ENCODE measurements at regions not wholly inside any gene's neighbourhood (a gene's known extent, or its start where the extent isn't known, plus 50 kb on each side); places are given as distances from the start of the nearest gene placed in this dataset.
A peak's percentile ranks its signal among the peaks of the same experiment; 100 is the strongest.

DNA sequence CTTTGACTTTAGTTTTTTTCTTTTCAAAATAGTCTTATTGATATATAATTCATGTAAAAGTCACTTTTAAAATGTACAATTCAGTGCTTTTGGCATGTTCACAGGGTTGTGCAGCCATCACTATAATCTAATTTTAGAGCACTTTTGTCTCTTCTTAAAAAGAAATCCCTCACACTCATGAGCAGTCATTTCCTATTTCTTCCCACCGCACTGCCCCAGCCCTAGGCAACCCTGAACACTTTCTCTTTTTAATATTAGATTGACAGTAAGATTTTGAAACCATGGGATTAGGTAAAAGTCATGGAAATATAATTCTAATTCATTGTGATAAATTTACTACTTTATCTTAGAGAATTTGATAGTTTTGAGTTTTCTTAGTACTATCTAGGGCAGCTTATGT is 309.4 kb downstream of the UTRN start:
- peaks cover 2% of the 10 kb centered on the region for H3K4me1 ChIP-seq (ENCODE audit: control insufficient read depth, insufficient read depth, low read length)
- no peak overlapping the region for H3K9ac ChIP-seq (ENCODE audit: low read depth, low read length)
- H3K27me3 ChIP-seq (ENCODE audit: control insufficient read depth, insufficient read depth, low read length) = no peaks in the 10 kb centered on the region
- H3K9me3 ChIP-seq (ENCODE audit: control insufficient read depth, insufficient read depth, low read length) = no peaks in the 10 kb centered on the region
- H3K36me3 ChIP-seq (ENCODE audit: control insufficient read depth, insufficient read depth, low read length) = no peaks in the 10 kb centered on the region
- no peak overlapping the region for H3K4me3 ChIP-seq (ENCODE audit: low read depth, low read length)

DNA sequence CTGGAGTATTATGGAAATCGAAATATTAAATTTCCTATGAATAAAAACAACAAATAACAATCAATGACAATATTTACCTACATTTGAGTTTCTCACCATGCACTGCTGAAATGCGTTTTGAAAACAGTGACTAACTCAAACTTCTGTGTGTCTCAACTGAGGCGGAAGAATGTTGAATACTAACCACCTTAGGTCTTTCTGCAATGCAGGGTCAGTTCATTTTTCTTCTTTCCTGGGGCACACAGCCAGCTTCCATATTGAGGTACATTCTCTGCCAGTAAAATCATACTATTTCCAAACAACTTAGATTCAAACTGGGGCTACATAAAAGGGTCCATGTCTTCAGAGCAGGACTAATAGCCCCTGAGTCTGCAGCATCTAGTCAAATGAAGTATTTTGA is 310.1 kb downstream of the UTRN start:
- Histone ChIP-seq H3K9ac (ENCODE audit: low read depth, low read length) (no peak overlapping the region), H3K36me3 (ENCODE audit: control insufficient read depth, insufficient read depth, low read length) (no peaks in the 10 kb centered on the region), H3K4me3 (ENCODE audit: low read depth, low read length) (no peak overlapping the region), H3K9me3 (ENCODE audit: control insufficient read depth, insufficient read depth, low read length) (no peaks in the 10 kb centered on the region), H3K27me3 (ENCODE audit: control insufficient read depth, insufficient read depth, low read length) (no peaks in the 10 kb centered on the region), H3K4me1 (ENCODE audit: control insufficient read depth, insufficient read depth, low read length) (peaks cover 2% of the 10 kb centered on the region)

DNA sequence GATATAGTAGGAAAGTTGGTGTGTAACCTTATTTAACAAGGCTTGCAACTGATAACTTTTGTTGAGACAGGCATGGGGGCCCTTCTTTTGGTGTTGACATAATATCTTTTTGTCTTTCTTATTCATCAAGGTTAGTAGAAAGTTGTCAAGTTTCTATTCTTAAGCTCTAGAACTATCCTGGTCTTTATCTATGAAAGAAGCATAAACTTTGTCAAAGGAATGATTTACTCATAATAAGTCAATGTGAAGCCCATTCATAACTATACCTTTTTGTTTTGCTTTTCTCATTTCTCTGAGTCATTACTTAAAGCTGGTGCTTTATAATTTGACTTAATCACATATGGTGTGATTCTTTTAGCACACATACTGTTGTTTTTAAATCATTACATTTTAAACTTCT is 312.4 kb downstream of the UTRN start:
- H3K36me3 ChIP-seq (ENCODE audit: control insufficient read depth, insufficient read depth, low read length) = no peaks in the 10 kb centered on the region
- H3K9ac ChIP-seq (ENCODE audit: low read depth, low read length) = no peak overlapping the region
- no peak overlapping the region for H3K4me3 ChIP-seq (ENCODE audit: low read depth, low read length)
- peaks cover 2% of the 10 kb centered on the region for H3K4me1 ChIP-seq (ENCODE audit: control insufficient read depth, insufficient read depth, low read length)
- no peaks in the 10 kb centered on the region for H3K27me3 ChIP-seq (ENCODE audit: control insufficient read depth, insufficient read depth, low read length)
- H3K9me3 ChIP-seq (ENCODE audit: control insufficient read depth, insufficient read depth, low read length) = no peaks in the 10 kb centered on the region

DNA sequence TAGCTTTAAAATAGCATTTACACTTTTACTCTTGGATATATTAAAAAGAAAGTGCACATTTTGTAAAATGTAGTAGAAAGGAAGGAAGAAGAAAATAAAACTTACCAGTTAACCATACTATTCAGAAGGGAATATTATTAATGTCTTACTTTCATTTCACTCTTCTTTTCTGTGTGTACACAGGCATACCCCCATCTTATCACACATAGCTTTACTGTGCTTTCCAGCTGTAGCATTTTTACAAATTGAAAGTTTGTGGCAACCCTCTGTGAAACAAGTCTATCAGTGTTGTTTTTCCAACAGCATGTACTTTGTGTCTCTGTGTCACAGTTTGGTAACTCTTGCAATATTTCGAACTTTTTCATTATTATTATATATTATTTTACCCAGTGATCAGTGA is 314.5 kb downstream of the UTRN start:
- Histone ChIP-seq H3K4me3 (ENCODE audit: low read depth, low read length) (no peak overlapping the region), H3K36me3 (ENCODE audit: control insufficient read depth, insufficient read depth, low read length) (no peaks in the 10 kb centered on the region), H3K27me3 (ENCODE audit: control insufficient read depth, insufficient read depth, low read length) (no peaks in the 10 kb centered on the region), H3K4me1 (ENCODE audit: control insufficient read depth, insufficient read depth, low read length) (peaks cover 2% of the 10 kb centered on the region), H3K9ac (ENCODE audit: low read depth, low read length) (no peak overlapping the region), H3K9me3 (ENCODE audit: control insufficient read depth, insufficient read depth, low read length) (no peaks in the 10 kb centered on the region)

DNA sequence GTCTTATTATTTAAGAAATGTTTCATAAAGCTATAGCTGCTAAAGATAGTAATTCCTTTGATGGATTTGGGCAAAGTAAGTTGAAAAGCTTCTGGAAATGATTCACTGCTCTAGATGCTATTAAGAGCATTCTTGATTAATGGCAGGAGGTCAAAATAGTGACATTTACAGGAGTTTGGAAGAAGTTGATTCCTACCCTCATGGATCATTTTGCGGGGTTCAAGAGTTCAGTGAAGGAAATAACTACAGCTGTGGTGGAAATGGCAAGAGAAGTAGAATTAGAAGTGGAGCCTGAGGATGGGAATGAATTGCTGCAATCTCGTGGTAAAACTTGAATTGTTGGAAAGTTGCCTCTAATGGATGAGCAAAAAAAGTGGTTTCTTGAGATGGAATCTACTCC is 316.1 kb downstream of the UTRN start:
- no peaks in the 10 kb centered on the region for H3K27me3 ChIP-seq (ENCODE audit: control insufficient read depth, insufficient read depth, low read length)
- H3K4me1 ChIP-seq (ENCODE audit: control insufficient read depth, insufficient read depth, low read length) = peaks cover 9% of the 10 kb centered on the region
- no peaks in the 10 kb centered on the region for H3K9me3 ChIP-seq (ENCODE audit: control insufficient read depth, insufficient read depth, low read length)
- H3K9ac ChIP-seq (ENCODE audit: low read depth, low read length) = no peak overlapping the region
- H3K36me3 ChIP-seq (ENCODE audit: control insufficient read depth, insufficient read depth, low read length) = no peaks in the 10 kb centered on the region
- H3K4me3 ChIP-seq (ENCODE audit: low read depth, low read length) = no peak overlapping the region

DNA sequence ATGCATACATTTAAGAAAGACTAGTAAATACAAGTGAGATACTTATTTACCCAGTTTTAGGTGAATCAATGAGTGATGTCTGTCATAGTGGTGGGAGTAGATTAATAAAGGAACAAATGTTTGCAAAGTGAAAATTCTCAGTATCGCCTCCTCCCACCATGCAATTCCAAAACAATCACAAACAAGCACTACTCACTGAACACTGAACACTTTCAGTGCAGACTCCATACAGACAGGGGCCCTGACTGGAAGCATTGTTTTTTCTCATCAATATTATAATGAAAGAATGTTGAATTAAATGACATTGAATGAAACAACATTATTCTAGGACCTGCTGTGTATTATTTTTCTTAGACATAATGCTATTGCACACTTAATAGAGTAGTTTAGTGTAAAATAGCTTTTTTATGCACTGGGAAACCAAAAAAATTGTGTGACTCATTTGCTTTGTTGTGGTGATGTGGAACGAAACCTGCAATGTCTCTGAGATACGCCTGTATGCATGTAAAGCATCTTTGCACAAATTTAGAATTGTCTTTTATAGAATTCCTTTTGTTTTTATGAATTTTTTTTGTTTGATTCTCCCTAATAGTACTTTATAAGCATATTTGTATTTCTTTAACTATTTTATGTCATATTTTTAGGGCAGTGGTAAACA is 317.5 kb downstream of the UTRN start:
- Histone ChIP-seq H3K9me3 (ENCODE audit: control insufficient read depth, insufficient read depth, low read length) (no peaks in the 10 kb centered on the region), H3K4me3 (ENCODE audit: low read depth, low read length) (no peak overlapping the region), H3K27me3 (ENCODE audit: control insufficient read depth, insufficient read depth, low read length) (no peaks in the 10 kb centered on the region), H3K36me3 (ENCODE audit: control insufficient read depth, insufficient read depth, low read length) (no peaks in the 10 kb centered on the region), H3K4me1 (ENCODE audit: control insufficient read depth, insufficient read depth, low read length) (peaks cover 14% of the 10 kb centered on the region), H3K9ac (ENCODE audit: low read depth, low read length) (no peak overlapping the region)

DNA sequence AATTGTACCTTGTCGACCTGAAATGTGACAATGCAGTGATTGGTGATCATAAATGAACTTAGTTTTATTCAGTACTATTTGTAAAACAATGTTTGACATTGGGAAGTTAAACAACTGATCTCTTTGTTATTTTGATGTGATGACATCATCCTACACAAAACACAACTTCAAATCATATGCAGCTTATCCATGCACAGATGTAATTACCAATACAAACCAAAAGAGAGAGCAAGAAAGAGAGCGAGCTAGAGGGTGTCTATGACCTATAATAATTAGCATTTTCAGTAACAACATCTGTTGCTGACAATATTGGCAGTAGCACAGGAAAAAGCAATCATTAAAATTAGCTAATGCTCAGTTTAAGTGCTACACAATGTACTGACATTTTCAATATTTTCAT is 320.9 kb downstream of the UTRN start:
- H3K4me1 ChIP-seq (ENCODE audit: control insufficient read depth, insufficient read depth, low read length) = peaks cover 14% of the 10 kb centered on the region
- no peaks in the 10 kb centered on the region for H3K9me3 ChIP-seq (ENCODE audit: control insufficient read depth, insufficient read depth, low read length)
- H3K36me3 ChIP-seq (ENCODE audit: control insufficient read depth, insufficient read depth, low read length) = peaks cover 3% of the 10 kb centered on the region
- H3K9ac ChIP-seq (ENCODE audit: low read depth, low read length) = no peak overlapping the region
- no peaks in the 10 kb centered on the region for H3K27me3 ChIP-seq (ENCODE audit: control insufficient read depth, insufficient read depth, low read length)
- no peak overlapping the region for H3K4me3 ChIP-seq (ENCODE audit: low read depth, low read length)

DNA sequence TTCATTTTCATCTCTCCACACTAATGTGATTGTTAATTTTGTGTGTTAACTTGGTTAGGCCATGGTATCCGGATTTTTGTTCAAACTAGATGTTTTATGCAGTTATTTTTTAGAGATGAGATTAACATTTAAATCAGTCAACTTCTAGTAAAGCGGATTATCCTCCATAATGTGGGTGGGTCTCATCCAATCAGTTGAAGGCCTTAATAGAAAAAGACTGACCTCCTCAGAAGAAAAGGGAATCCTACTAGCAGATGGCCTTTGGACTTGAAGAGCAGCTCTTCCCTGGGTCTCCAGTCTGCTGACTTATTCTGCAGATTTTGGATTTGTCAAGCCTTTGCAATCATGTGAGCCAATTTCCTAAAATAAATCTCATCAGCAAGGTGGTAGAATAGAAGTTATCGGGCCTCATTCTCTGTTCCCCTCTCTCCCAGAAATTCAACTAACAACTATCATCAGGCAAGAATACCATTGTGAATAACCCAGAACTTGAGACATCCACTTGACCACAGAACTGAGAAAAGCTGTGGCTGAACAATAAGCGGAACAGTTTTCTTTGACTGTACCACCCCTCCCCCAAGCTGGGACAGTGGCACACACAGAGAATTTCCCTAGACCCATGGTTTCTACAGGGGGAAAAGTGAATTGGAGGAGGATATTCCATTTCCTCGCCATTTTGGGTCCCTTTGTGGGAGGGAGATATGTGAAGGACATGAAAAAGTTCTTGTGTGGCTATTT is 323.0 kb downstream of the UTRN start:
- H3K36me3 ChIP-seq (ENCODE audit: control insufficient read depth, insufficient read depth, low read length) = peaks cover 3% of the 10 kb centered on the region
- no peaks in the 10 kb centered on the region for H3K27me3 ChIP-seq (ENCODE audit: control insufficient read depth, insufficient read depth, low read length)
- peak overlapping the region; percentile 57 for H3K4me3 ChIP-seq (ENCODE audit: low read depth, low read length)
- H3K4me1 ChIP-seq (ENCODE audit: control insufficient read depth, insufficient read depth, low read length) = peaks cover 28% of the 10 kb centered on the region
- H3K9me3 ChIP-seq (ENCODE audit: control insufficient read depth, insufficient read depth, low read length) = no peaks in the 10 kb centered on the region
- H3K9ac ChIP-seq (ENCODE audit: low read depth, low read length) = peak overlapping the region; percentile 28

DNA sequence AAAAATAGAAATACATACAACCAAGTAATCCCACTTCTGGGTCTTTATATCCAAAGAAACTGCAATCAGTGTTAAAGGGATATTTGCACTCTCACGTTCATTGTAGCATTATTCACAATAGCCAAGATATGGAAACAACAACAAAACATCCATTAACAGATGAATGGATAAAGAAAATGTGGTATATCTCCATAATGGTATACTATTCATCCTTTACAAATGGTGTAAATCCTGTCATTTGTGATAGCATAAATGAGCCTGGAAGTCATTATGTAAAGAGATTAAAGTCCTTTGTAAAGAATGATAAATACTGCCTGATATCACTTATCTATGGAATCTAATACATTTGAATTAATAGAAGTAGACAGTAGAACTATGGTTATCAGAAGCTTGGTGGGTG is 327.7 kb downstream of the UTRN start:
- H3K9ac ChIP-seq (ENCODE audit: low read depth, low read length) = no peak overlapping the region
- peaks cover 3% of the 10 kb centered on the region for H3K36me3 ChIP-seq (ENCODE audit: control insufficient read depth, insufficient read depth, low read length)
- no peaks in the 10 kb centered on the region for H3K27me3 ChIP-seq (ENCODE audit: control insufficient read depth, insufficient read depth, low read length)
- H3K9me3 ChIP-seq (ENCODE audit: control insufficient read depth, insufficient read depth, low read length) = no peaks in the 10 kb centered on the region
- no peak overlapping the region for H3K4me3 ChIP-seq (ENCODE audit: low read depth, low read length)
- H3K4me1 ChIP-seq (ENCODE audit: control insufficient read depth, insufficient read depth, low read length) = peaks cover 39% of the 10 kb centered on the region

DNA sequence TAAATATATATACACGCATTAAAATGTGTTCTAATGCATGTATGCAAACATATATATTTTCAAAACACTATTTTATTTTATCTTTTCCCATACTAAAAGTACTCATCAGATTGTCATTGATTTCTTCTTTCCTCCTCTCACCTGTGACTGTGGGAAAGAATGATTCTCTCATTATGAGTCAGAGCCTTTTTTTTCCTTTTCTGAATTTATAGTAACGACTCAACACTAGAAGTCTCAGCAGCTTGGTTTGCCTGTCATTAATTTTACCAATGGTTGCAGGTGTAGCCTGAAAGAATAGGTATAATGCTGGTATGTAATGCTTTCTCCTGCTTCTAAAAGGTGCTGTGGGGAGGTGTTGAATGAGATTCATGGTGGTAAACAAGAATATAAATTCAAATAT is 328.7 kb downstream of the UTRN start:
- no peaks in the 10 kb centered on the region for H3K9me3 ChIP-seq (ENCODE audit: control insufficient read depth, insufficient read depth, low read length)
- H3K4me1 ChIP-seq (ENCODE audit: control insufficient read depth, insufficient read depth, low read length) = peaks cover 44% of the 10 kb centered on the region
- no peak overlapping the region for H3K4me3 ChIP-seq (ENCODE audit: low read depth, low read length)
- H3K9ac ChIP-seq (ENCODE audit: low read depth, low read length) = no peak overlapping the region
- H3K36me3 ChIP-seq (ENCODE audit: control insufficient read depth, insufficient read depth, low read length) = no peaks in the 10 kb centered on the region
- H3K27me3 ChIP-seq (ENCODE audit: control insufficient read depth, insufficient read depth, low read length) = no peaks in the 10 kb centered on the region

DNA sequence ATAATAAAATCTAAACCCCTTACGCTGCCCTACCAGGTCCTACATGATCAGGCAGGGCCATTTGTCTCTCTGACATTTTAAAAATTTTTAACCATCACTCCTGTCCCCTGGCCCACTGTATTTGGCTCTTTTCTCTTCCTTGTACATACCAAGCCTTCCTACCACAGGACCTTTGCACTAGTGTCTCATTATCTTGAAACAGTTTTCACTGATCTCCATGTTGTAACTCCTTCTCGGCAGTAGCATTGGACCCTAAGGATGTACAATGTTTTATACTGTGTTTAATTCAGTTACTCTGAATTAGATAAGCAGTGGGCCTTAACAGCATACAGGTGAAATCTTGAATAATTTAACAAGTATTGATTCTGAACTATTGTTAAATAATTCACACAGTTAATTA is 330.7 kb downstream of the UTRN start:
- Histone ChIP-seq H3K36me3 (ENCODE audit: control insufficient read depth, insufficient read depth, low read length) (no peaks in the 10 kb centered on the region), H3K4me3 (ENCODE audit: low read depth, low read length) (no peak overlapping the region), H3K9ac (ENCODE audit: low read depth, low read length) (no peak overlapping the region), H3K27me3 (ENCODE audit: control insufficient read depth, insufficient read depth, low read length) (no peaks in the 10 kb centered on the region), H3K9me3 (ENCODE audit: control insufficient read depth, insufficient read depth, low read length) (no peaks in the 10 kb centered on the region), H3K4me1 (ENCODE audit: control insufficient read depth, insufficient read depth, low read length) (peaks cover 47% of the 10 kb centered on the region)

DNA sequence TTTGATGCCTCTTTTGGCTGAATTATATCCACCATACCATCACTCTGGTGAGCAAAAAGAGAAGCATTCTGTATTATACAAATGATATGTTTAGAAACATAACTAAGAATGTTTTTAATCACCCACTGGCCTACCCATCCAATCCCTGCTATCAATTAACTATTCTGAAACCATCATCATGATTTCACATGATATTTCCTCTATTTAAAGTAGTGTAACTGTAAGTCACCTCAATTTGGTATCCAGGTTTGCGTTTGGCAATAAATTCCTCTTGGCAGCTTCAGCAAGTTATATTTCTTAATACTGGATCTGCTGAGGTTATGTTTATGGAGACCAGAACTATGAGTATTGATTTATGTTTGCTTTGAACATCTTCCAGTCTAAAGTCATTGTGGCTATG is 332.1 kb downstream of the UTRN start:
- no peak overlapping the region for H3K9ac ChIP-seq (ENCODE audit: low read depth, low read length)
- peaks cover 39% of the 10 kb centered on the region for H3K4me1 ChIP-seq (ENCODE audit: control insufficient read depth, insufficient read depth, low read length)
- H3K27me3 ChIP-seq (ENCODE audit: control insufficient read depth, insufficient read depth, low read length) = no peaks in the 10 kb centered on the region
- no peaks in the 10 kb centered on the region for H3K9me3 ChIP-seq (ENCODE audit: control insufficient read depth, insufficient read depth, low read length)
- H3K36me3 ChIP-seq (ENCODE audit: control insufficient read depth, insufficient read depth, low read length) = no peaks in the 10 kb centered on the region
- no peak overlapping the region for H3K4me3 ChIP-seq (ENCODE audit: low read depth, low read length)
